NK-92 (cell line): ENCODE measurements at regions not wholly inside any gene's neighbourhood (a gene's known extent, or its start where the extent isn't known, plus 50 kb on each side); places are given as distances from the start of the nearest gene placed in this dataset.
"Not testable (repeated sequence)": the region's sequence is repeated elsewhere in the genome, so short reads cannot be mapped to it uniquely, and the experiment has no call there.

Source experiments
- DNase-seq: peaks from one replicate; lab custom pipeline; 2025; ENCODE audit not compliant: unreplicated experiment; lab: John Stamatoyannopoulos, UW

DNA sequence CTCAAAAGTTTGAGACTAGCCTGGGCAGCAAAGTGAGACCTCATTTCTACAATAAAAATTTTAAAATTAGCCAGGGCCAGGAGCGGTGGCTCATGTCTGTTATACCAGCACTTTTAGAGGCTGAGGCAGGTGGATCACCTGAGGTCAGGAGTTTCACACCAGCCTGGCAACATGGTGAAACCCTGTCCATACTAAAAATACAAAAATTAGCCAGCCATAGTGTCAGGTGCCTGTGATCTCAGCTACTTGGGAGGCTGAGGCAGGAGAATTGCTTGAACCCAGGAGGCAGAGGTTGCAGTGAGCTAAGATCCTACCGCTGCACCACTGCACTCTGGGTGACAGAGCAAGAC, 85.1 kb upstream of the MAP4 start:
- DNase-seq, result not testable (repeated sequence)

DNA sequence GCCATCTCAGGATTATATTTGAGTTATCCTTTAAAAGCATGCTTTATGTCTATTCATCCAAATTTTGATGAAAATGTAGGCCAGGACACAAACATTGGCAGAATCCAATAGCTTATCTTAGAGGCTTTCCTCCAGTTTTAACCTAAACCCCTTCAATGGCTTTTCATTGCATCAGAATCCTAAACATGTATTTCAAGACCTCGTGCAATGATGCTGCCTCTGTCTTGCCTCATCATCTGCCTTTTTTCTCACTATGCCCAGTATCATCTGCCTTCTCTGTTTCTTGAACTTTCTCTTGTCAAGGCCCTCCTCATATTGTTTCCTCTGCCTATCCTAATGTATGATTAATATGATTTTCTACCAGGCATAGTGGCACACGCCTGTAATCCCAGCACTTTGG, 76.1 kb upstream of the MAP4 start:
- DNase-seq, result no peak

DNA sequence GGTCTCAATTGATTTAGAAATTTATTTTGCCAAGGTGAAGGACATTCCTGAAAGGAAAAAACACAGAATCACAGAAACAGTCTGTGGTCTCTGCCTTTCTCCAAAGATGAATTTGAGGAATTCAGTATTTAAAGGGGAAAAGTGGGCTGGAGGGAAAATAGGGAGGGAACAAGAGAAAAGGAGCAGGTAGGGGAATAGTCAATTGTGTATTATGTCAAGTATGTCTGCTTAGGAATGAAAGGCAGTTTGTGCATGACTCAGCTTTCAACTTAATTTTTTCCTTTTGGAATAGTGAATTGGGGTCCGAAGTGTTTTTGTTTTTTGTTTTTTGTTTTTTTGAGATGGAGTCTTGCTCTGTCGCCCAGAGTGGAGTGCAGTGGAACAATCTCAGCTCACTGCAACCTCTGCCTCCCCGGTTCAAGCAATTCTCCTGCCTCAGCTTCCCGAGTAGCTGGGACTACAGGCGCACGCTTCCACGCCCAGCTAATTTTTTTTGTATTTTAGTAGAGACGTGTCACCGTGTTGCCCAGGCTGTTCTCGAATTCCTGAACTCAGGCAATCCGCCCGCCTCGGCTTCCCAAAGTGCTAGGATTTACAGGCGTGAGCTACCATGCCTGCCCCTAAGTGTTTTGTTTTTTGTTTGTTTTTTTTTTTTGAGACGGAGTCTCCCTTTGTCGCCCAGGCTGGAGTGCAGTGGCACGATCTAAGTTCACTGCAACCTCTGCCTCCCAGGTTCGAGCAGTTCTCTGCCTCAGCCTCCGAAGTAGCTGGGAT, 74.1 kb upstream of the MAP4 start:
- no peak for DNase-seq

DNA sequence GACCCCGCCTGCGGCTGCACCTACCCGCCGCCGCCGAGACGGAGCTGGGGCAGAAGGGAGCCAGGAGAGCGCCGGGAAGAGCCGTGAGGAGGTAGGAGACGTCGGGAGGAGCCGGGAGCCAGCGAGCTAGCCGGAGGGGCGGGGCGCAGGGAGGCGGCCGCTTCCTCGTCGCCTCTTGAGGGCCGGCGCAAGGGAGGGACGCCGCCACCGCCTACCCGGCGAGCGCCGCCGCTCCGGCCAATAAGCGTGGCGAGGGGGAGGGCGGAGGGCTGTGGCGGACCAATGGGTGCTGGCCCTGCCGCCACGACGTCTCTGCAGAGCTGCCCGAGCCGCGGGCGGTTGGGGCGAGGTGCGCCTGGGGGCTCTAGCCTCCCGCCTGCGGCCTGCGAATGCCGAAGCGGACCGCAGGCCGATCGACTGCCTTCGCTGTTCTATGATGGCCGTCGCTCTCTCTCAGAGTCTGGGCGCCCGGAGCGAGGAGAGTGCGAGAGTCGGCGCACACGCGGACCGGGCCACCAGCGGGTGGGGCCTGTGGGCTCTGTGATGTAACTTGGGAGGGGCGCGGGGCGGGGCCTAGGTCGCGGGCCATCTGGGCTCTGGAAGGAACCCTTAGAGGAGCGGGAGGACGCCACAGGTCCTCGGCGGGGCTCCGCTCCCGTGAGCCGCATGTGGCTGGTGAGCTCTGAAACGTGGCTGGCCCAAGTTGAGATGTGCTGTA, 72.7 kb upstream of the MAP4 start:
- peak; percentile 46 for DNase-seq

DNA sequence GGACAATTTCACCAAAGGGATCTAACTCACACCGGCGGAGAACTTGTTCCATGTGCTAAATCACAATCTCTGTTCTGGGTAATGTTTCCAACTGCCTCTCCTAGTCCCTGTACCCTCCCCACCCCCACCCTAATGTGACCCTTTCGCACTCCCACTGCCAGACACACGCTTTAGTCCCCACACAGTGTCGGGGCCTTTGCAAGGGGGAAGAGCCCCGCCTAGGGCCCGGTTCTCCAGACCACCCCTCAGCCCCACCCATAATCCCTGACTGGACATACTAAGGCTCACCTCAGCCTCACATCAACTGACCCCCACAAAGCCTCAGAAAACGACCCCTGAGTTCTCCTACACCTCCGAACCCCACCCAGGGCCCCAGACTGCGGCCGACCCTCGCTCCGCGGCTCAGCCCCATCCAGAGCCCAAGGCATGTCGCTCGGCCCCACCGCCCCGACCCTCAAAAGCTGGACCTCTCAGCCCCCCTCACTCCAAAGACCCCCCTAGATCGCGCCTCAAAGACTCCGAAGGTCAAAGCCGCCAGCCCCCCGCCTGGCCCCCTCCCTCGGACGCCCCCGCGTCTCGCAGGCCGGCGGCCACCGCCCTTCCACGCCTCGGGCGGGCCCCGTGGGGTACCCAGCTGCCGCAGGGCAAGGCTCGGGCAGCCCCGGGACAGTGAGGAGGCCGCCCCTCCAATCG, 72.0 kb upstream of the MAP4 start:
- DNase-seq, result no peak

DNA sequence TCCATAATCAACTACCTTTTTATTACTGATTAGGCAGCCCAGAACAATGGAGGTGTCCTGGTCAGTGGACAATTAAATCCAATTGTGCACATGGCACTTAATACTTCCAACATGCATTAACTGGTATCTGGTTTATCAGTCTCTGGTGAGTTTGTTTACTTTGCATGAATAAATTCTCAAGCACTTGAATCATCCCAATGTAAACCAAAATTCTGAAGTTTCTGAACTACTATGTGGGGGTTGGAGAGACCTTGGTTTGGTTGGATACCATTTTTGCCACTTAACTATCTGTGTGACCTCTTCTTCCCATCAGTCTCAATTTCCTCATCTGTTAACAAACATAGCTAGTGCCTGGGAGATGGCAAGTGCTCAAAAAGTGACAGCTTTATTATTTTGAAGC, 70.5 kb upstream of the MAP4 start:
- no peak for DNase-seq

DNA sequence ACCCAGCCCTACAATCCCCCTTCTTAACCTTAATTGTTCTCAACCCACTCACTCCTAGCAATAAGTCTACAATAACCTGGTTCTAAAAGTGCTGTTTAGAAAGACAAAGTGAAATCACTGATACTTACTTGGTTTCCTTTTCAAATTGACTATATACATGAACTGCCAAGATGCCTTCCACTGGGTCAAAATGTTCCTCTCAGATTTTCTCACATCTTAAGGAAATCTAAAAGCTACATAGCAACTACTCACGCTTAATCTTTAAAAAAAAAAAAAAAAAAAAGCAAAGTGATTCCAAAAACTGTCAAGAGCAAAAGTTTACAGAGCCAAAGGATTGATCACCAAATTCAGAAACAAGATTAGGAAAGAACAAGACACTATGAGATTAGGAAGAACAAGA, 68.7 kb upstream of the MAP4 start:
- no peak for DNase-seq

DNA sequence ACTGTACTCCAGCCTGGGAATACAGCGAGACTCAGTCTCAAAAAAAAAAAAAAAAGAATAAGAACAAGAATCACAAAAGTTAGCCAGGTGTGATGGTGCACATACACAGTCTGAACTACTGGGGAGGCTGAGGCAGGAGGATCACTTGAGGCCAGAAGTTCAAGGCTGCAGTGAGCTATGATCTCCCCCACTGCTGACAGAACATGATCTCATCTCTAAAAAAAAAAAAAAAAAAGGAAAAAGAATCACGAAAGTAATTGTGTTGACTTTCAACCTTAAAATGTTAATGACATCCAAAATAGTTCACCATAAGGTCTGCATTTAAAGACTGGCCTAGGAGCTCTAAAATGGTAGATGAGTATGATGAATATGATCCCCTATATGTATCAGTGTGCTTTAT, 68.0 kb upstream of the MAP4 start:
- no peak for DNase-seq

DNA sequence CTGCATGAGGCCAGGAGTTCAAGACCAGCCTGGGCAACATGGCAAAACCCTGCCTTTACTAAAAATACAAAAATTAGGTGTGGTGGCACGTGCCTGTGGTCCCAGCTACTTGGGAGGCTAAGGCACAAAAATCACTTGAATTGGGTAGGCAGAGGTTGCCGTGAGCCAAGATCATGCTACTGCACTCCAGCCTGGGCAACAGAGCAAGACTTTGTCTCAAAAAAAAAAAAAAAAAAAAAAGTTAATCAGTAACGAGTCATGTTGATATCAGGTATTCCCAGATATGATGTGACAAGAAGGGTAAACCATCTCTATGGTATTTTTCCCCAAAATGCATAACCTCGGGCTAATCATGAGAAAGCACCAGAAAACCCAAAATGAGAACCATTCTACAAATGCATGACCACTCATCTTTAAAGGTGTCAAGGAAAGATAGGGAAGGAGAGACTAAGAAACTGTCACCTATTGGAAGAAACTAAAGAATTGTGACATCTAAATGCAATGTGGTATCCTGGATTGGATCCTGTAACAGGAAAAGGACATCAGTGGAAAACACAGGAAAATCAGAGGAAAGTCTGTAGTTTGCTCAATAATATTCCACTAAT, 66.5 kb upstream of the MAP4 start:
- no peak for DNase-seq

DNA sequence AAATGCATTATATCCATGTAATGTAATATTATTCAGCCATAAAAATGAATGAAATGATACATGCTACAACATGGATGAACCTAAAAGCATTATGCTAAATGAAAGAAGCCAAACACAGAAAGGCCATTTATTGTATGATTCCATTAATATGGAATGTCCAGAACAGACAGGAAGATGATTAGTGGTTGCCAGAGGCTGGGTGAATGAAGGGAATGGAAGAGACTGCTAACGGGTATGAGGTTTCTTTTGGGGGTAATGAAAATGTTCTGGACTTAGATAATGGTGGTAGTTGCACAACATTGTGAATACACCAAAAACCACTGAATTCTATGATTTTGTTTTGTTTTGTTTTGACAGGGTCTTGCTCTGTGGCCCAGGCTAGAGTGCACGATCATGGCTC, 61.6 kb upstream of the MAP4 start:
- DNase-seq, result no peak

DNA sequence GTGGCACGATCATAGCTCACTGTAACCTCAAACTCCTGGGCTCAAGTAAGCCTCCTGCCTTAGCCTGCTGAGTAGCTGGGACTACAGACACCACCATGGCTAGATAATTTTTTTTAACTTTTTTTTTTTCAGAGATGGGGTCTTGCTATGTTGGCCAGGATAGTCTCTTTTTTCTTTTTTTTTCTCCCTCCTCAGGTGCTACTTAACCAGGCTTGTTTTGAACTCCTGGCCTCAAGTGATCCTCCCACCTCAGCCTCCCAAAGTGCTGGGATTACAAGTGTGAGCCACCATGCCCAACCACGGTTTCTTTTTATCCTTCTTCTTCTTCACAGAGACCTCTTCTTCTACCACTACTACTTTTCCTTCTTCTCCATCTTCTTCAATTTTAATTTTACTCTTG, 53.8 kb upstream of the MAP4 start:
- DNase-seq, result no peak

DNA sequence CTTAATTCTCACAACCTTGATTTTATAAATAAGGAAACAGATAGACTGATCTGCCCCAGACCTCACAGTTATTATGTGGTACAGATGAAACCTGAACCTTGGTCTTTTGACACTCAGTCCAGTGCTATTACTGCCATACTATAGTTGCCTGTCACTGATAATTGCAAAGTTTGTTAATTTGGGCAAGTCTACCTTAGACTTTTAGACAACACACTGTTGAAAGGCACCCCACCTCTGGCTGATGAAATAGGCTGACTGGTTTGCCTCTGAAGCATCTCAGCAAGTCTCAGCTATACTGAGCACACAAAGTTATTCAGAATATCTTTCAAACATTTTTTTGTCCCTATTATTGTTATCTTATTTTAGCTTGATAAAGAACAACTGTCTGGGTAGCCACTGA, 53.1 kb upstream of the MAP4 start:
- no peak for DNase-seq

DNA sequence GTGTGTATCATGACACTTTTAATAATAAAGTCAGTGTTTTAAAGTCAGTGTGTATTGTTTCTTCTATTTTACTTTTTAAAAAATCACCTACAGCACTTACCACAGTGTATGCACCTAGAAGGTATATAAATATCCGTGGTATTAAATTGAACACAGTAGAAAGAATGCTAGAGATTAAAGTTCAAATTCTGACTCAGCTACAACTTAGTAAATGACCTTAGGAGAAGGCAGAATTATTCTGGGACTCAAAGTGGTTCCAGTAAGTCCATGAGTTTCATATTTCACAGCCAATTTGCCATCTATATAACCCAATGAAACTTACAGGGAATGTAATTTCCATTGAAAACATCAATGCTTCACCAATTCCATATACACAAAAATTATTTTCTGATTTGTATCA, 52.7 kb upstream of the MAP4 start:
- no peak for DNase-seq

DNA sequence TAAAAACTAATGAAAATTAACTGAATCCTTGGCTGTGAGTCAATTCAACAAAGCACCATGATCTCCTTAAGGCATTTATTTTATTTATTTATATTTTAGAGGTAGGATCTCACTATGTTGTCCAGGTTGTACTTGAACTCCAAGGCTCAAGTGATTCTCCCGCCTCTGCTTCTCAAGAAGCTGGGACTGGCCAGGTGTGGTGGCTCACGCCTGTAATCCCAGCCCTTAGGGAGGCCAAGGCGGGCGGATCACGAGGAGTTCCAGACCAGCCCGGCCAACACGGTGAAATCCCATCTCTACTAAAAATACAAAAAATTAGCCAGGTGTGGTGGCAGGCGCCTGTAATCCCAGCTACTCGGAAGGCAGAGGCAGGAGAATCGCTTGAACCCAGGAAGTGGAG, 52.1 kb upstream of the MAP4 start:
- DNase-seq, result not testable (repeated sequence)

DNA sequence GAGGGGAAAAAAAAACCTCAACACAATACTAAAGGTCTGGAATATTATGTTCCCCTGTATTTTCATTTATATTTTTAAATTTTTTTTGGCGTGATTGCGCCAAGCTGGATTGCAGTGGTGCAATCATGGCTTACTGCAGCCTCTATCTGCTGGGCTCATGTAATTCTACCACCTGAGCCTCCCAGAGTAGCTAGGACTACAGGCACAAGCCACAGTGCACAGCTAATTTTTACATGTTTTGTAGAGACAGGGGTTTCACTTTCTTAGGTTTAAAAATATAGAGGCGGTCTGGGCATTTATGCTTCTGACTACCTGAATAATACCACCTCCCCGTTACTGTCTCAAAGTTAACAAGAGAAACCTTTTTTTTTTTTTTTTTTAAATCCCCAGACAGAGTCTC, 51.1 kb upstream of the MAP4 start:
- no peak for DNase-seq
